Cardiac fibroblast (primary cell): ENCODE measurements at regions not wholly inside any gene's neighbourhood (a gene's known extent, or its start where the extent isn't known, plus 50 kb on each side); places are given as distances from the start of the nearest gene placed in this dataset.

ENCODE experiments used
- DNase-seq, 2 donors: peaks; one replicate each; pipeline versions ENCODE4 v3.0.0 to v3.0.0-alpha.2; 2010; ENCODE audit warnings: low read depth in 2 of 2
- H3K4me3 ChIP-seq, 2 donors: replicated peaks in 1 of 2; 1 replicate in 1 of 2; 2 replicates in 1 of 2; pipeline ENCODE4 v1.5.1; 2011; ENCODE audit warnings: low read depth in 2 of 2, low read length in 2 of 2, mild to moderate bottlenecking in 2 of 2, moderate library complexity in 1 of 2
- TF ChIP-seq, protein P1 (sequence below): IDR thresholded peaks from one replicate; pipeline ENCODE4 v1.5.1; 2011; ENCODE audit warnings: low read depth, mild to moderate bottlenecking, low read length, inconsistent platforms

DNA sequence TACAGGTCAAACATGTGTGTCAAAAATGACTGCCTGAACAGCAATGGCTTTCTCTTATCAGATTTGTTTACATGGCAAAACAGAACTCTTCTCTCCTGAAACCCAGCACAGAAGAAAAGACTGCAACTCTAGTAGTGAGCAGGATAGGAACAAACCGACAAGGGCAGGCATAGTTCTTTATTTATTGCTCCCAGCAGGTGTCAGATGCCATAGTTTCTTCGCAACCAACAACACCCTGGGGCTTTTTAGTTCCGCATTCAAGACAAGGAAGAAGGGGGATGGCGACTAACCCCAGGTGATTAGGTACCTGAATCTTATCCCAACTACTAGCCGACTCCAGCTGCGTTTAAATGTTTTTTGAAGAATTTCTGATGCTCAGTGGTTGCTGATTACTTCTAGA lies 367.5 kb upstream of the FIGN start:
- TF ChIP-seq, protein P1, sequence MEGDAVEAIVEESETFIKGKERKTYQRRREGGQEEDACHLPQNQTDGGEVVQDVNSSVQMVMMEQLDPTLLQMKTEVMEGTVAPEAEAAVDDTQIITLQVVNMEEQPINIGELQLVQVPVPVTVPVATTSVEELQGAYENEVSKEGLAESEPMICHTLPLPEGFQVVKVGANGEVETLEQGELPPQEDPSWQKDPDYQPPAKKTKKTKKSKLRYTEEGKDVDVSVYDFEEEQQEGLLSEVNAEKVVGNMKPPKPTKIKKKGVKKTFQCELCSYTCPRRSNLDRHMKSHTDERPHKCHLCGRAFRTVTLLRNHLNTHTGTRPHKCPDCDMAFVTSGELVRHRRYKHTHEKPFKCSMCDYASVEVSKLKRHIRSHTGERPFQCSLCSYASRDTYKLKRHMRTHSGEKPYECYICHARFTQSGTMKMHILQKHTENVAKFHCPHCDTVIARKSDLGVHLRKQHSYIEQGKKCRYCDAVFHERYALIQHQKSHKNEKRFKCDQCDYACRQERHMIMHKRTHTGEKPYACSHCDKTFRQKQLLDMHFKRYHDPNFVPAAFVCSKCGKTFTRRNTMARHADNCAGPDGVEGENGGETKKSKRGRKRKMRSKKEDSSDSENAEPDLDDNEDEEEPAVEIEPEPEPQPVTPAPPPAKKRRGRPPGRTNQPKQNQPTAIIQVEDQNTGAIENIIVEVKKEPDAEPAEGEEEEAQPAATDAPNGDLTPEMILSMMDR, result no peak
- DNase-seq, result no peak
- no peak overlapping the region for H3K4me3 ChIP-seq

DNA sequence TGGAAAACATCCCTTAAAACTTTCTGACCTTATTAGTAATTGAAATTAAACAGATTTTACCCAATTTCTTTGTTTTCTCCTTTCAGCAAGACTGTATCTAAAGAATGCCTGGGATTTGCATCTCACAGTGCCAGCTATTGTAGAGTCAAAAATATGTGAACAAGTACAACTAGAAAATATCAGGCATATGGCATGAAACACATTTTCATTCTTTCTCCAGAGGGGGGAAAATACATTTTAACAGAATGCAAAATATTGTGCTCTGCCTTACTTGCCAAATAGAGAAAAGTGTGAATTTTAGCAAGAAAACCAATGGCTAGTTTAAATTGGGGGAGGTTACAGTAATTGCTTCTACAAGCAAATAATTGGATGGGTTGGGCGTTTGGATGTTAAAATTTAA lies 366.6 kb upstream of the FIGN start:
- H3K4me3 ChIP-seq, result no peak overlapping the region
- DNase-seq, result no peak
- TF ChIP-seq, protein P1, result no peak

DNA sequence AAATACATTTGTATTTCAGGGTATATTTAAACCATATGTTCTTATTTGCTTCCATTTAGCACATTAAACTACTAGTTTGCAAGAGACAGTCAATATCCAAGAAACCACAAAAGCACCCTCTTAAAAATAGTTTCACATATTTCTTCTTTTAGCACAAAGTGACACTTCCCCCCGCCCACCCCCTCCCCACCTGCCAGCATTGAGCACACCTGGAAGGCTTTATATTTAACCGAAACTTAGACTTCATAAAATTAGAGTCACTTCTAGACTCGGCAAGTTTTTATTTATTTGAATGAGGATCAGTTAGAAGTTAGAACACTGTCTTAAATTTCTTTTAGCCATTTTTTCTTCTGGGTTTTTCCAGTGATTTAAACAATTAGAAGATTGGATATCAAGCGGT lies 355.9 kb upstream of the FIGN start:
- TF ChIP-seq, protein P1, result no peak
- H3K4me3 ChIP-seq, result no peak overlapping the region
- no peak for DNase-seq

DNA sequence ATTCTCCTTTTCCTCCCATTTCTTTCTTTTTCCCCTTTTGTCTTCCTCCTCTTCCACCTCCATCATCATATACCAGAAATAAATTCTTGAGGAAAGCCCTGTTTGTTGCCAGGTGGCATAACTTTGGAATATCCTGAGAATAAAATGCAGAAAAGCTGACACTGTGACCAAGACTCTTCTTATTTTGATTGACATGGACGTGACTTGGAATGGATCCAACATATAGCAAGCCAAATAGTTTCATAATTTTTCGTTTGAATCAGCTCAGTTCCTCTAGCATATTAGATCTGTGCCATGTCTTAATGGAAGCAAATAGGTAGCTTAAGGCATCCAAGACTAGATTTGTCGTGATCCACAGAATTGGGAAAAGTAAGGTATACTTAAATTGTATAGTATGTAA lies 354.7 kb upstream of the FIGN start:
- no peak for DNase-seq
- TF ChIP-seq, protein P1, result no peak

DNA sequence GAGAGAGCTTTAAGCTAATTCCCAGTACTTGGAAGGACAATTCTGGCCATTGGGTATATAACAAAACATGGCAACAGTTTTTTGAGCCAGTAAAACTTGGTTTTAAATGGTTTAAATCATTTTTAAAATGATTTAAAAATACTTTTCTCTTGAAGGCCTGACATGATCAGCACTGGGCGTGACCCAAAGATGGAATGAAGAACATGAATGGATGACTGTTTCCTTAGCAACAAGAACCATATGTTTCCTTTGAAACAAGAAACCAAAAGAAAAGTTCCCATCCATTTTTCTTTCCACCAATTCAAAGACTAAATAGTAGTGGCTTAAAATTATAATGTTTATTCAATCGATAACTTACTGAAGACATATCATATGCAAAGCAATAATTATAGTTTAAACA lies 348.3 kb upstream of the FIGN start:
- no peak overlapping the region for H3K4me3 ChIP-seq
- TF ChIP-seq, protein P1, result no peak
- DNase-seq, result no peak

More for the DNA sequence above, 354.7 kb upstream of the FIGN start:
- H3K4me3 ChIP-seq, result no peak overlapping the region

DNA sequence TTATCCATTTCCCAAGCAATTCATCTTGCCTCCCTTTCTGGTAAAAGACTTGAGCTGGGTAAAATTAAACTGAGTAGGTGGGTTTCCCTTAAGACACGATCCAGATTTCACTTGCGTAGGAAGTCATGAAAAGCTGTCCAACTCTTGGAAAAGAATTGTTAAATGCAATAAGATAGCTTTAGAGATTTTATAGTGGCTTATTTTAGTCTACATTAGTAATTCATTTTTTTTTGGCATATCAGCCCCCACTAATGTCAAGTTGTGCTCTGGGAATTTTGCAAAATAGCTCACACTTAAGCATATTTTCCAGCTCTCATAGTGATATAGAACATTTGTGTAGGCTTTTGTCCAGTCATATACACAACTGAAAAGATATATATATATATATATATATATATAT lies 344.7 kb upstream of the FIGN start:
- no peak overlapping the region for H3K4me3 ChIP-seq
- no peak for DNase-seq

DNA sequence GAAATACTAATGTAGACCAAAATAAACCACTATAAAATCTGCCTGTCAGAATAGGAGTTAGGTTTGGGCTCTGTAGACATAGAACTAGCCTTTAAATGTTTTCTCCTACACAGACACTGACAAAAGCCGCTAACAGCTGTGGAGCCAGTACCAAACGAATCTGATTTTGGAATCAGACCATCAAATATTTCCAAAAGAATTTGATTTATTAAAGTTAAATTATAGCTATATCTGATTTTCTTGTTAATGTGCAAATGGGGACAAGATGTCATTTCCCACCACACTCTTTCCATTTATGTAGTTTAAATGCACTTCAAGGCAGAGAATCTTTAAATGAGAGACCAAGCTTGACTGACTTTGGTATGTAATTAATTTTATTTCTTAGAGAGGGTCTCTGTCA lies 343.4 kb upstream of the FIGN start:
- DNase-seq, result no peak
- H3K4me3 ChIP-seq, result no peak overlapping the region
- TF ChIP-seq, protein P1, result no peak

More for the DNA sequence above, 344.7 kb upstream of the FIGN start:
- TF ChIP-seq, protein P1, result no peak
